SK-N-SH (cell line): ENCODE measurements at regions not wholly inside any gene's neighbourhood (a gene's known extent, or its start where the extent isn't known, plus 50 kb on each side); places are given as distances from the start of the nearest gene placed in this dataset.

Experiments
- CTCF ChIA-PET: fragments of 300-600, 350-600 bp; formaldehyde crosslinking; extraction: SDS; loops from one replicate; lab custom pipeline; 2021; lab: Yijun Ruan, JAX
- POLR2A ChIA-PET: fragments of 350-600 bp; sonication (Branson Sonifier 250); formaldehyde crosslinking; extraction: SDS; loops from one replicate; lab custom pipeline; 2020; ENCODE audit warnings: antibody characterized with exemption, inconsistent platforms; lab: Yijun Ruan, JAX
- DNase-seq: peaks from one replicate; pipeline ENCODE4 v3.0.0; 2012
- H2AFZ ChIP-seq: fragments of 200-600 bp; sonication (generic); 2 replicates; pipeline ENCODE4 v1.8.1; 2016; ENCODE audit warnings: antibody characterized with exemption, mild to moderate bottlenecking, low read depth
- H3F3A ChIP-seq: fragments of 200-600 bp; sonication (generic); replicated peaks from 2 replicates; pipeline ENCODE3; 2016; ENCODE audit warnings: antibody characterized with exemption, mild to moderate bottlenecking; ENCODE audit not compliant: insufficient read depth
- H3K27ac ChIP-seq, 2 experiments: fragments of 200-500 bp in 1 of 2; fragments of 200-600 bp in 1 of 2; sonication (Bioruptor generic) in 1 of 2; sonication (generic), shearing (Covaris generic) in 1 of 2; 2 replicates each; pipeline versions ENCODE4 v1.5.1 to v1.6.1; 2014 to 2016; ENCODE audit warnings: low read depth in 2 of 2, inconsistent platforms in 1 of 2, low read length in 1 of 2, mild to moderate bottlenecking in 1 of 2, mixed read lengths in 1 of 2
- H3K27me3 ChIP-seq: fragments of 200-600 bp; sonication (generic), shearing (Covaris generic); 2 replicates; pipeline ENCODE4 v1.6.1; 2016; ENCODE audit warnings: mixed run types; ENCODE audit not compliant: insufficient read depth
- H3K36me3 ChIP-seq, 2 experiments: fragments of 200-500 bp in 1 of 2; fragments of 200-600 bp in 1 of 2; sonication (Bioruptor generic) in 1 of 2; sonication (generic) in 1 of 2; replicated peaks in 1 of 2; 2 replicates each; pipeline versions ENCODE3 to v1.5.1; 2014 to 2016; ENCODE audit warnings: low read length in 1 of 2, mild to moderate bottlenecking in 1 of 2; ENCODE audit not compliant: insufficient read depth in 2 of 2, control insufficient read depth in 1 of 2
- H3K4me1 ChIP-seq, 2 experiments: fragments of 200-500 bp in 1 of 2; fragments of 200-600 bp in 1 of 2; sonication (Bioruptor generic) in 1 of 2; sonication (generic), shearing (Covaris generic) in 1 of 2; 2 replicates each; pipeline versions ENCODE4 v1.5.1 to v1.6.1; 2014 to 2016; ENCODE audit warnings: low read depth in 1 of 2, low read length in 1 of 2, mixed run types in 1 of 2; ENCODE audit not compliant: insufficient read depth in 2 of 2, control insufficient read depth in 1 of 2
- H3K4me2 ChIP-seq: fragments of 200-600 bp; sonication (generic), shearing (Covaris generic); 2 replicates; pipeline ENCODE4 v1.6.1; 2017; ENCODE audit warnings: mixed run types
- H3K4me3 ChIP-seq, 2 experiments: fragments of 200-500 bp in 1 of 2; fragments of 200-600 bp in 1 of 2; sonication (Bioruptor generic) in 1 of 2; sonication (generic), shearing (Covaris generic) in 1 of 2; 2 replicates each; pipeline versions ENCODE4 v1.5.1 to v1.8.1; 2014 to 2016; ENCODE audit warnings: low read depth in 2 of 2, inconsistent platforms in 1 of 2, low read length in 1 of 2, mild to moderate bottlenecking in 1 of 2, mixed read lengths in 1 of 2, moderate library complexity in 1 of 2
- H3K79me2 ChIP-seq: fragments of 200-600 bp; sonication (generic); 2 replicates; pipeline ENCODE4 v1.8.1; 2017; ENCODE audit warnings: mild to moderate bottlenecking; ENCODE audit not compliant: insufficient read depth
- H3K9ac ChIP-seq: fragments of 200-600 bp; sonication (generic); 2 replicates; pipeline ENCODE4 v1.6.1; 2017; ENCODE audit warnings: mixed run types
- H3K9me2 ChIP-seq: fragments of 200-600 bp; sonication (generic); 2 replicates; pipeline ENCODE4 v1.6.1; 2017; ENCODE audit warnings: mixed run types
- H3K9me3 ChIP-seq: fragments of 200-600 bp; sonication (generic); 2 replicates; pipeline ENCODE4 v1.6.1; 2017; ENCODE audit warnings: mixed run types, mild to moderate bottlenecking, moderate library complexity
- H4K20me1 ChIP-seq: fragments of 200-600 bp; sonication (generic); 2 replicates; pipeline ENCODE4 v1.6.1; 2017; ENCODE audit warnings: mild to moderate bottlenecking, mixed run types; ENCODE audit not compliant: insufficient read depth
- CHD2 ChIP-seq: fragments of 150-350 bp; IDR thresholded peaks from 2 replicates; pipeline ENCODE4 v1.6.1; 2018; ENCODE audit warnings: low read length; ENCODE audit not compliant: partially characterized antibody
- EP300 ChIP-seq, 2 experiments: IDR thresholded peaks; 2 replicates each; pipeline versions ENCODE4 v1.4.0 to v1.6.1; 2012; ENCODE audit warnings: borderline replicate concordance in 1 of 2, low read depth in 1 of 2, low read length in 1 of 2
- EZH2phosphoT487 ChIP-seq: fragments of 200-600 bp; sonication (generic); IDR thresholded peaks from 2 replicates; pipeline ENCODE4 v1.6.1; 2017; ENCODE audit warnings: low read depth, mixed run types, mild to moderate bottlenecking, antibody characterized with exemption, moderate library complexity, borderline replicate concordance
- IRF3 ChIP-seq: fragments of 150-350 bp; IDR thresholded peaks from 2 replicates; pipeline ENCODE4 v1.6.1; 2016; ENCODE audit warnings: mild to moderate bottlenecking, low read depth, low read length
- MEF2A ChIP-seq: IDR thresholded peaks from 2 replicates; pipeline ENCODE4 v1.4.0; 2012; ENCODE audit warnings: low read depth, borderline replicate concordance
- MXI1 ChIP-seq: IDR thresholded peaks from 2 replicates; pipeline ENCODE4 v1.6.1; 2012; ENCODE audit warnings: mild to moderate bottlenecking, low read depth, low read length, improper control_type of control experiment
- RAD21 ChIP-seq: IDR thresholded peaks from 2 replicates; pipeline ENCODE4 v1.6.1; 2012; ENCODE audit warnings: mild to moderate bottlenecking, low read length
- SIN3A ChIP-seq: IDR thresholded peaks from 2 replicates; pipeline ENCODE4 v1.6.1; 2012; ENCODE audit warnings: low read depth, mild to moderate bottlenecking, low read length, moderate library complexity, borderline replicate concordance
- SMC3 ChIP-seq: IDR thresholded peaks from 2 replicates; pipeline ENCODE4 v1.6.1; 2012; ENCODE audit warnings: low read depth, low read length, improper control_type of control experiment
- WGBS: methylation state at CpG from one replicate; pipeline ENCODE4 v1.1.6; 2017; ENCODE audit warnings: low lambda C conversion rate; 5-methylcytosine and 5-hydroxymethylcytosine counted together
- TF ChIP-seq, protein P1 (sequence below): IDR thresholded peaks from 2 replicates; pipeline ENCODE4 v1.4.0; 2012; ENCODE audit warnings: low read depth

- no peaks in the 10 kb centered on the region for H4K20me1 ChIP-seq
- 6% methylated on average over 4 of the region's 4 CpGs for WGBS
Measured at GRCh38 chr17:6297960-6298359, 137.0 kb downstream of the AIPL1 start.

DNA sequence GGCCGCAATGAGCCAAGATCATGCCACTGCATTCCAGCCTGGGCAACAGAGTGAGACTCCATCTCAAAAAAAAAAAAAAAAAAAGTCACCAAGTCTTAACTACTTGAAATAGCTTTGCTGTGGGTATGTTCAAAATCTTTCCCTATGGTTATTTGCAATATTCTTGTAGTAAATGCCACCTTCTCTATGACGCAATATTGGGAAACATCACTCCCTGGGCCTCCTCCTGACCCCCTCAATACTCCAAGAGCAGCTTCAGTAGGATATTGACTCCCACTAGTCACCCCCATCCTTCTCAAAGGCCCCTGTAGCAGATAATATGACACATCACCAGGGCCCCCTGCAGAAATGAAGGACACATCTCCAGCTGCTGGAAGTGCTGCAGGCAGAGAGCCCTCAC lies 137.8 kb downstream of the AIPL1 start:
- H3K9me2 ChIP-seq: no peaks in the 10 kb centered on the region
- no peak overlapping the region for H3K27ac ChIP-seq
- no peak for DNase-seq
- H3K36me3 ChIP-seq: no peaks in the 10 kb centered on the region
- H3K4me3 ChIP-seq: no peak overlapping the region
- no peaks in the 10 kb centered on the region for H3K9me3 ChIP-seq
- H4K20me1 ChIP-seq: no peaks in the 10 kb centered on the region
- H3K79me2 ChIP-seq: no peaks in the 10 kb centered on the region
- H3K4me2 ChIP-seq: no peak overlapping the region
- H3F3A ChIP-seq: no peaks in the 10 kb centered on the region
- H2AFZ ChIP-seq: no peak overlapping the region
- no peak overlapping the region for H3K9ac ChIP-seq
- TF ChIP-seq SMC3 (no peak), RAD21 (no peak)
- ChIA-PET CTCF (interaction anchor here (0.9 kb wide), 1 partner anchor 9 kb away, joined by 3 read pairs; no protein-coding TSS in a partner anchor), POLR2A (no interaction called here)
- no peaks in the 10 kb centered on the region for H3K27me3 ChIP-seq
- H3K4me1 ChIP-seq: no peaks in the 10 kb centered on the region
- WGBS: 51% methylated on average over 2 of the region's 2 CpGs

More at GRCh38 chr17:6297960-6298359, 137.0 kb downstream of the AIPL1 start:
- Histone ChIP-seq H3K79me2 (no peaks in the 10 kb centered on the region), H3K27ac (no peak overlapping the region), H3K27me3 (no peaks in the 10 kb centered on the region), H3K4me3 (no peak overlapping the region), H3K9ac (no peak overlapping the region), H3K4me2 (no peak overlapping the region), H2AFZ (no peak overlapping the region), H3K4me1 (no peaks in the 10 kb centered on the region), H3K9me3 (no peaks in the 10 kb centered on the region), H3K9me2 (no peaks in the 10 kb centered on the region), H3K36me3 (no peaks in the 10 kb centered on the region), H3F3A (no peaks in the 10 kb centered on the region)
- CTCF ChIA-PET: interaction anchor here (1.0 kb wide), 1 partner anchor 11 kb away, joined by 3 read pairs; no protein-coding TSS in a partner anchor
- no peak for DNase-seq
- no peak for TF ChIP-seq SIN3A
- TF ChIP-seq MXI1: no peak
- TF ChIP-seq, protein P1, sequence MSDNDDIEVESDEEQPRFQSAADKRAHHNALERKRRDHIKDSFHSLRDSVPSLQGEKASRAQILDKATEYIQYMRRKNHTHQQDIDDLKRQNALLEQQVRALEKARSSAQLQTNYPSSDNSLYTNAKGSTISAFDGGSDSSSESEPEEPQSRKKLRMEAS: no peak
- no peak for TF ChIP-seq EZH2phosphoT487
- no peak for TF ChIP-seq MEF2A
- TF ChIP-seq CHD2: no peak
- no peak for TF ChIP-seq IRF3
- no peak for TF ChIP-seq EP300 (IDR thresholded peaks at IDR 0.05; ENCODE audit: borderline replicate concordance in 1 of 2, low read depth in 1 of 2, low read length in 1 of 2)
- POLR2A ChIA-PET: no interaction called here
